ENCODE measurements at regions not wholly inside any gene's neighbourhood (a gene's known extent, or its start where the extent isn't known, plus 50 kb on each side); places are given as distances from the start of the nearest gene placed in this dataset.

- no peaks in the 10 kb centered on the region for H3K9me3 ChIP-seq (ENCODE audit: control insufficient read depth, low read length)
- no peaks in the 10 kb centered on the region for H3K36me3 ChIP-seq (ENCODE audit: control insufficient read depth, insufficient read depth, low read length)
- no peak overlapping the region for H3K4me3 ChIP-seq (ENCODE audit: low read length)
- no peak for DNase-seq
- H3K9me3 Mint-ChIP-seq: peaks cover 1% of the 10 kb centered on the region
- no peak overlapping the region for H3K4me3 Mint-ChIP-seq
- no peak overlapping the region for H3K27ac ChIP-seq (ENCODE audit: low read depth, low read length)
- peaks cover 9% of the 10 kb centered on the region for H3K27me3 Mint-ChIP-seq (ENCODE audit: insufficient read depth)
- TF ChIP-seq CTCF (conservative IDR thresholded peaks at IDR 0.05): no peak
- no peaks in the 10 kb centered on the region for H3K4me1 ChIP-seq (ENCODE audit: control insufficient read depth, insufficient read depth, low read length)
- peaks cover 11% of the 10 kb centered on the region for H3K4me1 Mint-ChIP-seq
- H3K36me3 Mint-ChIP-seq (ENCODE audit: low read depth): no peaks in the 10 kb centered on the region
- no peaks in the 10 kb centered on the region for H3K27me3 ChIP-seq (ENCODE audit: control insufficient read depth, insufficient read depth, low read length, poor library complexity, severe bottlenecking)
- WGBS, 2 experiments (ENCODE audit: insufficient coverage in 1 of 2, insufficient read length in 1 of 2): 92 to 93% methylated on average over 2 of the region's 2 CpGs
- H3K27ac Mint-ChIP-seq: no peak overlapping the region
- H3K9ac ChIP-seq (ENCODE audit: extremely low read depth, low read length, poor library complexity, severe bottlenecking): no peak overlapping the region
Measured at GRCh38 chr13:44064357-44064756, 184.7 kb downstream of the LACC1 start.

- Histone ChIP-seq H3K36me3 (ENCODE audit: control insufficient read depth, insufficient read depth, low read length) (no peaks in the 10 kb centered on the region), H3K27me3 (ENCODE audit: control insufficient read depth, insufficient read depth, low read length, poor library complexity, severe bottlenecking) (no peaks in the 10 kb centered on the region), H3K9me3 (ENCODE audit: control insufficient read depth, low read length) (peaks cover 15% of the 10 kb centered on the region), H3K4me3 (ENCODE audit: low read length) (no peak overlapping the region), H3K9ac (ENCODE audit: extremely low read depth, low read length, poor library complexity, severe bottlenecking) (no peak overlapping the region), H3K4me1 (ENCODE audit: control insufficient read depth, insufficient read depth, low read length) (no peaks in the 10 kb centered on the region), H3K27ac (ENCODE audit: low read depth, low read length) (no peak overlapping the region)
- Mint-ChIP-seq H3K27me3 (ENCODE audit: insufficient read depth) (peaks cover 3% of the 10 kb centered on the region), H3K4me1 (peaks cover 10% of the 10 kb centered on the region), H3K4me3 (no peak overlapping the region), H3K27ac (no peak overlapping the region), H3K9me3 (peaks cover 17% of the 10 kb centered on the region), H3K36me3 (ENCODE audit: low read depth) (peaks cover under 1% of the 10 kb centered on the region)
- TF ChIP-seq CTCF (conservative IDR thresholded peaks at IDR 0.05): no peak
- 92 to 93% methylated on average over 2 to 3 of the region's 3 CpGs for WGBS, 2 experiments (ENCODE audit: insufficient coverage in 1 of 2, insufficient read length in 1 of 2)
- DNase-seq: no peak
Measured at GRCh38 chr13:44068169-44068568, 188.5 kb downstream of the LACC1 start.

- Mint-ChIP-seq H3K36me3 (ENCODE audit: low read depth) (peaks cover 2% of the 10 kb centered on the region), H3K27me3 (ENCODE audit: insufficient read depth) (peaks cover 3% of the 10 kb centered on the region), H3K9me3 (peaks cover 20% of the 10 kb centered on the region), H3K4me1 (peaks cover 10% of the 10 kb centered on the region), H3K27ac (no peak overlapping the region), H3K4me3 (no peak overlapping the region)
- WGBS, 2 experiments (ENCODE audit: insufficient coverage in 1 of 2, insufficient read length in 1 of 2): 90% methylated on average over 4 of the region's 4 CpGs; no CpG with 5 or more reads in 1 of the 2 experiments
- Histone ChIP-seq H3K9ac (ENCODE audit: extremely low read depth, low read length, poor library complexity, severe bottlenecking) (no peak overlapping the region), H3K9me3 (ENCODE audit: control insufficient read depth, low read length) (peaks cover 15% of the 10 kb centered on the region), H3K27me3 (ENCODE audit: control insufficient read depth, insufficient read depth, low read length, poor library complexity, severe bottlenecking) (no peaks in the 10 kb centered on the region), H3K36me3 (ENCODE audit: control insufficient read depth, insufficient read depth, low read length) (no peaks in the 10 kb centered on the region), H3K4me3 (ENCODE audit: low read length) (no peak overlapping the region), H3K4me1 (ENCODE audit: control insufficient read depth, insufficient read depth, low read length) (no peaks in the 10 kb centered on the region), H3K27ac (ENCODE audit: low read depth, low read length) (no peak overlapping the region)
- no peak for DNase-seq
- TF ChIP-seq CTCF (conservative IDR thresholded peaks at IDR 0.05): no peak
Measured at GRCh38 chr13:44068737-44069136, 189.0 kb downstream of the LACC1 start.

Data from endodermal cell (in vitro differentiated cells).